Chondrocyte (in vitro differentiated cells): ENCODE measurements at regions not wholly inside any gene's neighbourhood (a gene's known extent, or its start where the extent isn't known, plus 50 kb on each side); places are given as distances from the start of the nearest gene placed in this dataset.

Experiments
- DNase-seq: peaks from one replicate; pipeline ENCODE4 v3.0.0; 2021; ENCODE audit warnings: mixed read lengths, low spot score
- H3K27ac Mint-ChIP-seq: one replicate; pipeline ENCODE4 v1.8.0; 2021; ENCODE audit warnings: mild to moderate bottlenecking, moderate library complexity, mixed read lengths; ENCODE audit not compliant: unreplicated experiment
- H3K27me3 Mint-ChIP-seq: 2 replicates; pipeline ENCODE4 v1.8.0; 2021; ENCODE audit warnings: low read depth, mixed read lengths
- H3K36me3 Mint-ChIP-seq: 2 replicates; pipeline ENCODE4 v1.8.0; 2021; ENCODE audit warnings: low read depth, mixed read lengths
- H3K4me1 Mint-ChIP-seq: 2 replicates; pipeline ENCODE4 v1.8.0; 2021; ENCODE audit warnings: low read depth, mild to moderate bottlenecking, mixed read lengths
- H3K4me3 Mint-ChIP-seq: one replicate; pipeline ENCODE4 v1.8.0; 2021; ENCODE audit warnings: mild to moderate bottlenecking, moderate library complexity, mixed read lengths; ENCODE audit not compliant: unreplicated experiment
- H3K9me3 Mint-ChIP-seq: 2 replicates; pipeline ENCODE4 v1.8.0; 2021; ENCODE audit warnings: low read depth, mixed read lengths
- CTCF ChIP-seq: fragments of 200-600 bp; sonication (generic); IDR thresholded peaks from 2 replicates; pipeline ENCODE4 v1.5.0; 2021; ENCODE audit warnings: antibody characterized with exemption, mild to moderate bottlenecking, moderate library complexity

GRCh38 chr4:181952478-181952877, 290.7 kb upstream of the TENM3 start:
- Mint-ChIP-seq H3K36me3 (no peaks in the 10 kb centered on the region), H3K27me3 (no peaks in the 10 kb centered on the region), H3K27ac (peak overlapping the region; percentile 94), H3K9me3 (no peaks in the 10 kb centered on the region), H3K4me3 (no peak overlapping the region), H3K4me1 (peaks cover 23% of the 10 kb centered on the region)
- DNase-seq, result no peak
- TF ChIP-seq CTCF, result no peak

GRCh38 chr4:181956512-181956911, 286.7 kb upstream of the TENM3 start:
- no peak for TF ChIP-seq CTCF
- H3K9me3 Mint-ChIP-seq, result no peaks in the 10 kb centered on the region
- no peak for DNase-seq
- no peaks in the 10 kb centered on the region for H3K36me3 Mint-ChIP-seq
- no peak overlapping the region for H3K4me3 Mint-ChIP-seq
- H3K27me3 Mint-ChIP-seq, result no peaks in the 10 kb centered on the region
- H3K4me1 Mint-ChIP-seq, result peaks cover 56% of the 10 kb centered on the region
- H3K27ac Mint-ChIP-seq, result peak overlapping the region; percentile 81

- Mint-ChIP-seq H3K27me3 (no peaks in the 10 kb centered on the region), H3K4me1 (peaks cover 56% of the 10 kb centered on the region), H3K9me3 (no peaks in the 10 kb centered on the region), H3K36me3 (no peaks in the 10 kb centered on the region), H3K27ac (peak overlapping the region; percentile 81), H3K4me3 (no peak overlapping the region)
- no peak for TF ChIP-seq CTCF
- no peak for DNase-seq
Measured at GRCh38 chr4:181957088-181957487, 286.1 kb upstream of the TENM3 start.

- Mint-ChIP-seq H3K27ac (peak overlapping the region; percentile 81), H3K4me3 (no peak overlapping the region), H3K27me3 (no peaks in the 10 kb centered on the region), H3K9me3 (no peaks in the 10 kb centered on the region), H3K4me1 (peaks cover 63% of the 10 kb centered on the region), H3K36me3 (no peaks in the 10 kb centered on the region)
- no peak for DNase-seq
- no peak for TF ChIP-seq CTCF
Measured at GRCh38 chr4:181958446-181958845, 284.8 kb upstream of the TENM3 start.

- no peak for TF ChIP-seq CTCF
- peak overlapping the region; percentile 11 for H3K4me3 Mint-ChIP-seq
- peak overlapping the region; percentile 96 for H3K27ac Mint-ChIP-seq
- H3K36me3 Mint-ChIP-seq, result no peaks in the 10 kb centered on the region
- no peaks in the 10 kb centered on the region for H3K9me3 Mint-ChIP-seq
- H3K4me1 Mint-ChIP-seq, result peaks cover 63% of the 10 kb centered on the region
- H3K27me3 Mint-ChIP-seq, result no peaks in the 10 kb centered on the region
- DNase-seq, result no peak
Measured at GRCh38 chr4:181959121-181959520, 284.1 kb upstream of the TENM3 start.
